Esophagus squamous epithelium (tissue), 4 donors: ENCODE measurements at regions not wholly inside any gene's neighbourhood (a gene's known extent, or its start where the extent isn't known, plus 50 kb on each side); places are given as distances from the start of the nearest gene placed in this dataset.

Experiments
- CTCF ChIP-seq, 6 experiments: fragments of 450-650 bp in 4 of 6; fragments of 200-600 bp in 2 of 6; sonication (generic) in 2 of 6; IDR thresholded peaks; one replicate each; pipeline ENCODE4 v1.5.1; 2016 to 2019; ENCODE audit warnings: antibody characterized with exemption in 6 of 6, mild to moderate bottlenecking in 4 of 6, moderate library complexity in 4 of 6
- POLR2A ChIP-seq, 4 donors: fragments of 450-650 bp; IDR thresholded peaks; one replicate each; pipeline ENCODE4 v1.6.1; 2017; ENCODE audit warnings: antibody characterized with exemption in 4 of 4, mild to moderate bottlenecking in 4 of 4, moderate library complexity in 3 of 4

GRCh38 chr16:63650550-63650949 is 1471.3 kb downstream of the CDH11 start:
- TF ChIP-seq CTCF (IDR thresholded peaks at IDR 0.05) (no peak), POLR2A (IDR thresholded peaks at IDR 0.05) (no peak)
